ENCODE measurements at regions not wholly inside any gene's neighbourhood (a gene's known extent, or its start where the extent isn't known, plus 50 kb on each side); places are given as distances from the start of the nearest gene placed in this dataset.
"Not testable (repeated sequence)": the region's sequence is repeated elsewhere in the genome, so short reads cannot be mapped to it uniquely, and the experiment has no call there.

DNA sequence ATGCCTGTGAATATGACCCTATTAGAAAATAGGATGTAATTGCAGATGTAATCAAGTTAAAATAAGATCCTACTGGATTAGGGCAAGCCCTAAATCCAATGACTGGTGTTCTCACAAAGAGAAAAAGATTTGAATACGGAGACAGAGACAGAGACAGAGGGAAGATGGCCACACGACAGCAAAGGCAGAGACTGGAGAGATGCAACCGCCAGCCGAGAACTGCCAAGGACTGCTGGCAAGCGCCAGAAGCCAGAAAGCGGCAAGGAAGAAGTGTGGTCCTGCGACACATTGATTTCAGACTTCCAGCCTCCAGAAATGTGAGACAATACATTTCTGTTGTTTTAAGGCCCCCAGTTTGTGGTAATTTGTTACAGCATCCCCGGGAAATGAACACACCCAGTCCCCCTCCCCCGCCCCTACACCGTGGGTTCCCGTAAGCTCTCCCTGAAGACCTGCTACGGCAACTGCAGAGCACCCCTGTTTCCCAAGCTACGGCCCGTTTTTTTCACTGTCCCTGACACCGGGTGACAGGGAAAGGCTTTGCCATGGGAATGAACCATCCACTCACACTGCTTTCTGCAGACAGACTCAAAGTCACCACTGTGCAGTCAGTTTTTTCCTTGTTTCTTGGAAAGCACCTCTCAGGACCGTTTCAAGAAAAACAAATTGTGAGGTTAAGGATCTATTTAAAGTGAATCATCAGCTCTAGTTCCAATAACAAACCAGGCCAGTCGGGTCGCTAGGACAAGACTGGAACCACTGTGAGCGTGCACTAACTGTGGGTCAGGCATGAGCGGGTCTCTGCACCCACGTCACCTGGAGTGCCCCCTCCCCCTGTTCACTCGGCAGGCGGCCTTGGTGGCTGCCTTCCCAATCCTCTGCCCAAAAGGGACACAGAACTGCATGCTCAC is 199.2 kb upstream of the IRF2BP2 start:
- not testable (repeated sequence) for H3K9me3 ChIP-seq (ENCODE audit: control insufficient read depth, low read depth, low read length); H3K36me3 ChIP-seq (ENCODE audit: control insufficient read depth, low read depth, low read length); H3K27ac ChIP-seq (ENCODE audit: low read length); H3K9ac ChIP-seq (ENCODE audit: low read length); H3K27me3 ChIP-seq (ENCODE audit: control insufficient read depth, insufficient read depth, low read length); H3K4me3 ChIP-seq (ENCODE audit: low read length); H3K4me1 ChIP-seq (ENCODE audit: control insufficient read depth, low read depth, low read length)

- not testable (repeated sequence) for H3K27ac ChIP-seq (ENCODE audit: low read length)
These were observed 198.5 kb upstream of the IRF2BP2 start for GRCh38 chr1:234808459-234808858.

DNA sequence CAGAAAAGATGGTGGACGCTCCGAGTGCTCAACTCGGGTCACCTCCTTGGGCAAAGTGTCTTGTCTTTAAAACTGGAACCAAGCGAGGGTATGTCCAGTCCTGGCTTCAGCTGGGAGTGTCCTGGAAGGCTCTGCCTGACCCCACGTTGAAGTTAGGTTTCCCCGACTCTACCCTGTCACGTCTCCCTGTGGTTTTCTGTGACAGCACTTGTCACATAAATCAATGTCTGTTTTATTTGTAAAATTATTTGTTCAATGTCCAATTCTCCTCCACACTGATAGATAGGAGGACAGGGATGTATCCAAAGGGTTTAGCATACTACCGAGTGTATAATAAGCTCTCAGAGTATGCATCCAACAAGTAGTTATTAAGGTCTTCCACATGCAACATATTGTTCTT is 197.7 kb upstream of the IRF2BP2 start:
- H3K4me1 ChIP-seq (ENCODE audit: control insufficient read depth, low read depth, low read length); H3K9me3 ChIP-seq (ENCODE audit: control insufficient read depth, low read depth, low read length); H3K9ac ChIP-seq (ENCODE audit: low read length); H3K27ac ChIP-seq (ENCODE audit: low read length); H3K4me3 ChIP-seq (ENCODE audit: low read length); H3K27me3 ChIP-seq (ENCODE audit: control insufficient read depth, insufficient read depth, low read length); H3K36me3 ChIP-seq (ENCODE audit: control insufficient read depth, low read depth, low read length): not testable (repeated sequence)

More at GRCh38 chr1:234808459-234808858, 198.5 kb upstream of the IRF2BP2 start:
- not testable (repeated sequence) for H3K4me1 ChIP-seq (ENCODE audit: control insufficient read depth, low read depth, low read length); H3K9me3 ChIP-seq (ENCODE audit: control insufficient read depth, low read depth, low read length); H3K4me3 ChIP-seq (ENCODE audit: low read length); H3K9ac ChIP-seq (ENCODE audit: low read length); H3K36me3 ChIP-seq (ENCODE audit: control insufficient read depth, low read depth, low read length); H3K27me3 ChIP-seq (ENCODE audit: control insufficient read depth, insufficient read depth, low read length)

DNA sequence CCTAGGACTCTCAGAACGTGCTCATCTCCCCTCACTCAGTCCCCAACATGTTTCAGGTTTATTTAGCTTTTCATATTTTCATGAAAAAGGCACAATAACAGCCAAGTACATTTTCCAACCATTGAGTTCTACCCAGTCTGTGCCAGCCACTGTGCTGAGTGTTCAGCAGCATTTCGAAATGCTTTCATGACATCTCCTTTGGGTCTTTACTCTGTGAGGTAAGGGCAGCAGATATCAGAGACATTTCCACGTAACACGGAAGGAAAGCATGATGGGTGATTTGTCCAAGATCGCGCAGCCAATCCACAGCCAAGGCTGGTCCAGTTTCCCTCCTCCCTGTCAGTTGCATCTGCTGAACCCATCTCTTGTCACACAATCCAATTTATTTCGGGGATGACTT is 192.6 kb upstream of the IRF2BP2 start:
- not testable (repeated sequence) for H3K4me1 ChIP-seq (ENCODE audit: control insufficient read depth, low read depth, low read length); H3K9ac ChIP-seq (ENCODE audit: low read length); H3K4me3 ChIP-seq (ENCODE audit: low read length); H3K36me3 ChIP-seq (ENCODE audit: control insufficient read depth, low read depth, low read length); H3K27ac ChIP-seq (ENCODE audit: low read length); H3K9me3 ChIP-seq (ENCODE audit: control insufficient read depth, low read depth, low read length); H3K27me3 ChIP-seq (ENCODE audit: control insufficient read depth, insufficient read depth, low read length)

- not testable (repeated sequence) for H3K27ac ChIP-seq (ENCODE audit: low read length); H3K9me3 ChIP-seq (ENCODE audit: control insufficient read depth, low read depth, low read length); H3K9ac ChIP-seq (ENCODE audit: low read length); H3K4me1 ChIP-seq (ENCODE audit: control insufficient read depth, low read depth, low read length); H3K36me3 ChIP-seq (ENCODE audit: control insufficient read depth, low read depth, low read length); H3K27me3 ChIP-seq (ENCODE audit: control insufficient read depth, insufficient read depth, low read length); H3K4me3 ChIP-seq (ENCODE audit: low read length)
These were observed 191.7 kb upstream of the IRF2BP2 start for GRCh38 chr1:234801636-234802035.

- not testable (repeated sequence) for H3K27ac ChIP-seq (ENCODE audit: low read length); H3K27me3 ChIP-seq (ENCODE audit: control insufficient read depth, insufficient read depth, low read length); H3K9ac ChIP-seq (ENCODE audit: low read length); H3K4me1 ChIP-seq (ENCODE audit: control insufficient read depth, low read depth, low read length); H3K36me3 ChIP-seq (ENCODE audit: control insufficient read depth, low read depth, low read length); H3K4me3 ChIP-seq (ENCODE audit: low read length); H3K9me3 ChIP-seq (ENCODE audit: control insufficient read depth, low read depth, low read length)
These were observed 191.2 kb upstream of the IRF2BP2 start for GRCh38 chr1:234801147-234801546.

GRCh38 chr1:234800563-234800962 is 190.6 kb upstream of the IRF2BP2 start:
- not testable (repeated sequence) for H3K9ac ChIP-seq (ENCODE audit: low read length); H3K4me1 ChIP-seq (ENCODE audit: control insufficient read depth, low read depth, low read length); H3K27ac ChIP-seq (ENCODE audit: low read length); H3K27me3 ChIP-seq (ENCODE audit: control insufficient read depth, insufficient read depth, low read length); H3K36me3 ChIP-seq (ENCODE audit: control insufficient read depth, low read depth, low read length); H3K4me3 ChIP-seq (ENCODE audit: low read length); H3K9me3 ChIP-seq (ENCODE audit: control insufficient read depth, low read depth, low read length)

DNA sequence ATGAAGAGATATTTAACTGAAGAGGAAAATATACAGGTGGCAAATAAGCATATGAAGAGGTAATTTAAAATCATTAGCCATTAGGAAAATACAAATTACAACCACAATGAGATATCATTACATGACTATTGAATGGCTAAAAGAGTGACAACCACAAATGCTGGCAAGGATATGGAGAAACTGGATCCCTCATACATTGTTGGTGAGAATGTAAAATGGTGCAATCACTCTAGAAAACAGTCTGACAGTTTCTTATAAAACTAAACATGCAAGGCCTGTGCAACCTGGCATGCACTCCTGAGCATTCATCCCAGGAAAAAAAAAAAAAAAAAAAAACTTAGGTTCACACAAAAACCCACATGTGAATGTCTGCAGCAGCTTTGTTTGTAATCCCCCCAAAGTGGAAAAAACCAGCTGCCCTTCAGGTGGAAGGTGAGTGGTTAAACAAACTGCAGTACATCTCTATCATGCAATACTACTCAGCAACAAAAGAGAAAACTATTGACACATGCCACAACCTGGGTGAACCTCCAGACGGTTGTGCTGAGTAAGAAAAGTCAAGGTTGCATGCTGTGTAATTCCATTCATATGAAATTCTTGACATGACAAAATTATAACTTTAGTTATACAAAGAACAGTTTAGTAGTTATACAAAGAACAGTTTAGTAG is 189.2 kb upstream of the IRF2BP2 start:
- not testable (repeated sequence) for H3K36me3 ChIP-seq (ENCODE audit: control insufficient read depth, low read depth, low read length); H3K4me3 ChIP-seq (ENCODE audit: low read length); H3K27me3 ChIP-seq (ENCODE audit: control insufficient read depth, insufficient read depth, low read length); H3K4me1 ChIP-seq (ENCODE audit: control insufficient read depth, low read depth, low read length); H3K27ac ChIP-seq (ENCODE audit: low read length); H3K9ac ChIP-seq (ENCODE audit: low read length); H3K9me3 ChIP-seq (ENCODE audit: control insufficient read depth, low read depth, low read length)

DNA sequence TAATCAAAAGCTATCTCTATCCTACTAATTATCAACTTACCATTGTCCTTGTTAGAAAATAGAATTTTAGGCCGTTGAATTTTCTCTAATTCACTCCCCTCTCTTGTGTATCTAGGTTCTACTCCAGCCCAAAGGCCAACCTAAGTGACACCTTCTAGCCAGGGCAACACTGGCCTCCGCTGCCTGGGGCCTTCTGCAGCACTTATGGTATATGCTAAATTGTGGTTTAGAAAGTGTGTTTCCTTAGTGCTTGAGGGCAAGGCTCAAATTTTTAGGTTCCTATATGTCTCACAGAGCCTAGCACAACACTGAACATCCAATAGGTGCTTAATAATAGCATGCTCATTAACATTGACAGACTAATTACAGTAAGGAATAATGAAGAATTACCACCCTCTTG is 187.2 kb upstream of the IRF2BP2 start:
- H3K4me3 ChIP-seq (ENCODE audit: low read length); H3K9me3 ChIP-seq (ENCODE audit: control insufficient read depth, low read depth, low read length); H3K4me1 ChIP-seq (ENCODE audit: control insufficient read depth, low read depth, low read length); H3K36me3 ChIP-seq (ENCODE audit: control insufficient read depth, low read depth, low read length); H3K9ac ChIP-seq (ENCODE audit: low read length); H3K27me3 ChIP-seq (ENCODE audit: control insufficient read depth, insufficient read depth, low read length); H3K27ac ChIP-seq (ENCODE audit: low read length): not testable (repeated sequence)

DNA sequence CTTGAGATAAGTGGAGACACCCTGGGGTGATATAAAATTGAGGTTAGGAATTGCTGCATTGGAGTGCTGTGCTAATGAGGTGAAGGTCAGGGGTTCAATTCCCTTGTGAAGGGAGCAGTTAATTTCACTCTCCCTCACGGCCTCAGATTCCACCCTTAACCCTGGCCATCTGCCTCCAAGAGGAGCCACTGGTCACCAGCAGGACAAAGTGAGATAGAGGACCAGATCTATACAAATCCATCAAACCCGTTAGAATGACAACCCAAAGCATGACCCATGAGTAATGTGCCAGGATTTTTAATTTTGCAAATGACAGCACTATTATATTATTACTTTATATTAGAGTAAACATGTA is 186.4 kb upstream of the IRF2BP2 start:
- H3K36me3 ChIP-seq (ENCODE audit: control insufficient read depth, low read depth, low read length); H3K4me3 ChIP-seq (ENCODE audit: low read length); H3K9ac ChIP-seq (ENCODE audit: low read length); H3K27ac ChIP-seq (ENCODE audit: low read length); H3K9me3 ChIP-seq (ENCODE audit: control insufficient read depth, low read depth, low read length); H3K27me3 ChIP-seq (ENCODE audit: control insufficient read depth, insufficient read depth, low read length); H3K4me1 ChIP-seq (ENCODE audit: control insufficient read depth, low read depth, low read length): not testable (repeated sequence)

DNA sequence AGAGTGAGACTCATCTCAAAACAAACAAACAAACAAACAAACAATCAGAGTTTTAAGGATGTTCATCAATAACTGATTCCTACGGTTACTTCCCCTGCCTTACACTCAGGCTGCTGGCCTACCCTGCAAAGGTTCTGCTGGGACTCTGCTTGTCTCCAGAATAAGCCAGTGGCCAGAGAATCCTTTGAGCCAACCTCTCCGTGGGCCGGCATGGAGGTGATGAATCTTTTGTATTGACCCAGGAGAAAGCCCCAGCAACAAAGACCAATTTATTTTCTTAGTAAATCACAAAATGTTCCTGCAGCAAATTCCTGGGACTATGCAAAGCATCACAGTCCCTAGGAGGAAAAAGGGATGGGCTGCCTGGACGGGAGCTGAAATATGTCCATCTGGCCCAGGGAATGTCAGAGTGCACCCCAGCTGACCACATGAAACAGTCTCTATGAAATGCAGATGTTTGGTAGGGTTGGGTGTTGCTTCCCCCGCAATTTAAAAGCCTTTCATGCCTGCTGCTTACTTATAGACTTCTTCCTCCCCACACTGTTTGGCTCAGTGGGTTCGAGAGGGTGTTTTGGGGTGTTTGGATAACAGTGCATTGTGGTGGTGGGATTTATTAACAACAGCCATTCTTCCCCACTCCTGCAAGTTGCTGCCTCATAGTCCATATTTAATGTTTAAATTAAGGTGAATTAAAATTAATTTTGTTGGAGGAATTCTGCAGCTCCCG is 185.9 kb upstream of the IRF2BP2 start:
- not testable (repeated sequence) for H3K27me3 ChIP-seq (ENCODE audit: control insufficient read depth, insufficient read depth, low read length); H3K36me3 ChIP-seq (ENCODE audit: control insufficient read depth, low read depth, low read length); H3K4me1 ChIP-seq (ENCODE audit: control insufficient read depth, low read depth, low read length); H3K27ac ChIP-seq (ENCODE audit: low read length); H3K4me3 ChIP-seq (ENCODE audit: low read length); H3K9ac ChIP-seq (ENCODE audit: low read length); H3K9me3 ChIP-seq (ENCODE audit: control insufficient read depth, low read depth, low read length)

DNA sequence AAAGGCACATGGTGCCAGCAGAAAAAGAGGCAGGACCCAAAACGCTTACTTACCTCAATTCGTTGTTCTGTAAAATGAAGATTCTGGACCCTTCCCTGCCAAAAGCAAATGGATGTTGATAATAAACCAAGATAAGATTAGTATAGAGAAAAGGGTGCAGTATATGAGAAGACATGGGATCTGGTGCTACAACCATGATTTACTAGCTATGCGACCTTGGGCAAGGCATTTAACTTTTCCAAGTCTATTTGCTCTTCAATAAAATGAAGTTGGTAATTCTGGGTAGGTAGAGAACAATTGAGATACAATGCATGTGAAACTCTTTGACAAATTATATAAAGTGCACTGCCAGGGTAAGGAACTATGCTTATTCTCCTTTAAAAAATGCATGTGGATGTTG is 185.0 kb upstream of the IRF2BP2 start:
- not testable (repeated sequence) for H3K4me1 ChIP-seq (ENCODE audit: control insufficient read depth, low read depth, low read length); H3K27ac ChIP-seq (ENCODE audit: low read length); H3K4me3 ChIP-seq (ENCODE audit: low read length); H3K27me3 ChIP-seq (ENCODE audit: control insufficient read depth, insufficient read depth, low read length); H3K36me3 ChIP-seq (ENCODE audit: control insufficient read depth, low read depth, low read length); H3K9ac ChIP-seq (ENCODE audit: low read length); H3K9me3 ChIP-seq (ENCODE audit: control insufficient read depth, low read depth, low read length)

All from iPS-18a (cell line).